Keratinocyte (primary cell): ENCODE measurements at regions not wholly inside any gene's neighbourhood (a gene's known extent, or its start where the extent isn't known, plus 50 kb on each side); places are given as distances from the start of the nearest gene placed in this dataset.

ENCODE experiments used
- DNase-seq: peaks from one replicate; pipeline ENCODE4 v3.0.0-alpha.2; 2011; ENCODE audit warnings: low read depth, missing footprints, low spot score
- FAIRE-seq: peaks from 2 replicates; lab custom pipeline; 2011; peaks lifted over from hg19 to GRCh38; lab: Jason Lieb, UNC
- H2AFZ ChIP-seq: 2 replicates; pipeline ENCODE4 v1.6.0; 2012; ENCODE audit warnings: low read length, control low read depth, inconsistent platforms; ENCODE audit not compliant: control insufficient read depth
- H3K27ac ChIP-seq: 2 replicates; pipeline ENCODE4 v1.5.1; 2011; ENCODE audit warnings: low read length; ENCODE audit not compliant: control insufficient read depth, insufficient read depth
- H3K27me3 ChIP-seq: 3 replicates; pipeline ENCODE4 v1.6.0; 2011; ENCODE audit warnings: low read length; ENCODE audit not compliant: control insufficient read depth, insufficient read depth; ENCODE audit errors: extremely low read depth
- H3K36me3 ChIP-seq, 2 experiments: 2 replicates in 1 of 2; 3 replicates in 1 of 2; pipeline ENCODE4 v1.5.1; 2011; ENCODE audit warnings: low read length in 2 of 2, mild to moderate bottlenecking in 1 of 2; ENCODE audit not compliant: control insufficient read depth in 2 of 2, insufficient read depth in 2 of 2; ENCODE audit errors: extremely low read depth in 1 of 2
- H3K4me1 ChIP-seq: 3 replicates; pipeline ENCODE4 v1.5.1; 2011; ENCODE audit warnings: low read length; ENCODE audit not compliant: control insufficient read depth, insufficient read depth; ENCODE audit errors: extremely low read depth
- H3K4me2 ChIP-seq: 3 replicates; pipeline ENCODE4 v1.6.0; 2011; ENCODE audit warnings: low read depth, low read length; ENCODE audit not compliant: control insufficient read depth, insufficient read depth; ENCODE audit errors: extremely low read depth
- H3K4me3 ChIP-seq, 3 experiments: fragments of 200-600 bp in 1 of 3; sonication (generic) in 1 of 3; 2 replicates in 2 of 3; 3 replicates in 1 of 3; pipeline ENCODE4 v1.5.1; 2011 to 2016; ENCODE audit warnings: low read length in 3 of 3, mild to moderate bottlenecking in 3 of 3, control low read depth in 2 of 3, inconsistent platforms in 1 of 3, low read depth in 1 of 3, mixed read lengths in 1 of 3, mixed run types in 1 of 3, moderate library complexity in 1 of 3; ENCODE audit not compliant: control insufficient read depth in 2 of 3, insufficient read depth in 2 of 3; ENCODE audit errors: extremely low read depth in 1 of 3
- H3K79me2 ChIP-seq: 2 replicates; pipeline ENCODE4 v1.6.0; 2012; ENCODE audit warnings: low read length; ENCODE audit not compliant: control insufficient read depth, insufficient read depth
- H3K9ac ChIP-seq: 3 replicates; pipeline ENCODE4 v1.6.0; 2011; ENCODE audit warnings: low read length; ENCODE audit not compliant: control insufficient read depth, insufficient read depth; ENCODE audit errors: extremely low read depth
- H3K9me1 ChIP-seq: 3 replicates; pipeline ENCODE4 v1.6.0; 2011; ENCODE audit warnings: low read length; ENCODE audit not compliant: control insufficient read depth, insufficient read depth; ENCODE audit errors: extremely low read depth
- H3K9me3 ChIP-seq: 2 replicates; pipeline ENCODE4 v1.5.1; 2012; ENCODE audit warnings: low read depth, low read length; ENCODE audit not compliant: control insufficient read depth
- H4K20me1 ChIP-seq: 3 replicates; pipeline ENCODE4 v1.6.0; 2011; ENCODE audit warnings: low read length; ENCODE audit not compliant: control insufficient read depth, insufficient read depth; ENCODE audit errors: extremely low read depth
- CTCF ChIP-seq, 3 experiments: IDR thresholded peaks in 1 of 3; conservative IDR thresholded peaks in 1 of 3; optimal IDR thresholded peaks in 1 of 3; 2 replicates in 2 of 3; 3 replicates in 1 of 3; pipeline versions ENCODE3 to v1.5.1; 2011; ENCODE audit warnings: low read length in 3 of 3, mild to moderate bottlenecking in 3 of 3, moderate library complexity in 2 of 3, control low read depth in 1 of 3, inconsistent platforms in 1 of 3; ENCODE audit not compliant: insufficient read depth in 2 of 3; ENCODE audit errors: extremely low read depth in 1 of 3
- EZH2 ChIP-seq: IDR thresholded peaks from one replicate; pipeline ENCODE4 v1.6.1; 2012; ENCODE audit warnings: inconsistent platforms, mild to moderate bottlenecking, low read length, moderate library complexity
- dilution Hi-C: fragments of 300-500 bp; cut with MboI; formaldehyde crosslinking; loops from one replicate; pipeline ENCODE4 v1.7.0; 2020; ENCODE audit warnings: low sequenced_read_pairs; ENCODE audit not compliant: extremely low pct_ligation_motif_present

GRCh38 chr20:39651645-39652325 is 689.6 kb downstream of the DHX35 start:
- TF ChIP-seq CTCF (optimal IDR thresholded peaks at IDR 0.05 in 1 of 3, IDR thresholded peaks at IDR 0.05 in 1 of 3, conservative IDR thresholded peaks at IDR 0.05 in 1 of 3; ENCODE audit: extremely low read depth in 1 of 3, insufficient read depth in 2 of 3, low read length in 3 of 3) (no peak), EZH2 (no peak)
- dilution Hi-C loops, result no loop called here
- Histone ChIP-seq H3K4me2 (no peak overlapping the region), H2AFZ (no peak overlapping the region), H3K9me1 (no peaks in the 10 kb centered on the region), H3K79me2 (no peaks in the 10 kb centered on the region), H3K4me3 (no peak overlapping the region), H3K9me3 (no peaks in the 10 kb centered on the region), H4K20me1 (no peaks in the 10 kb centered on the region), H3K9ac (no peak overlapping the region), H3K36me3 (no peaks in the 10 kb centered on the region), H3K4me1 (no peaks in the 10 kb centered on the region), H3K27ac (no peak overlapping the region), H3K27me3 (no peaks in the 10 kb centered on the region)
- FAIRE-seq (no peak), DNase-seq (no peak)

- dilution Hi-C loops, result no loop called here
- no peaks in the 10 kb centered on the region for H3K9me1 ChIP-seq
- H2AFZ ChIP-seq, result no peak overlapping the region
- no peak for TF ChIP-seq CTCF (optimal IDR thresholded peaks at IDR 0.05 in 1 of 3, IDR thresholded peaks at IDR 0.05 in 1 of 3, conservative IDR thresholded peaks at IDR 0.05 in 1 of 3; ENCODE audit: extremely low read depth in 1 of 3, insufficient read depth in 2 of 3, low read length in 3 of 3)
- no peak for TF ChIP-seq EZH2
- H3K27ac ChIP-seq, result no peak overlapping the region
- no peaks in the 10 kb centered on the region for H4K20me1 ChIP-seq
- H3K79me2 ChIP-seq, result no peaks in the 10 kb centered on the region
- no peaks in the 10 kb centered on the region for H3K27me3 ChIP-seq
- no peak overlapping the region for H3K4me2 ChIP-seq
- H3K9ac ChIP-seq, result no peak overlapping the region
- FAIRE-seq (no peak), DNase-seq (no peak)
- H3K36me3 ChIP-seq, result no peaks in the 10 kb centered on the region
- no peak overlapping the region for H3K4me3 ChIP-seq
- no peaks in the 10 kb centered on the region for H3K9me3 ChIP-seq
- no peaks in the 10 kb centered on the region for H3K4me1 ChIP-seq
Measured at GRCh38 chr20:39646874-39647413, 684.8 kb downstream of the DHX35 start.
